ENCODE measurements at regions not wholly inside any gene's neighbourhood (a gene's known extent, or its start where the extent isn't known, plus 50 kb on each side); places are given as distances from the start of the nearest gene placed in this dataset.

GRCh38 chr11:32531528-32531927, 52.1 kb upstream of the EIF3M start:
- intact Hi-C loops (cut with DNase I) = no loop called here
- DNase-seq (ENCODE audit: low spot score) = no peak

DNA sequence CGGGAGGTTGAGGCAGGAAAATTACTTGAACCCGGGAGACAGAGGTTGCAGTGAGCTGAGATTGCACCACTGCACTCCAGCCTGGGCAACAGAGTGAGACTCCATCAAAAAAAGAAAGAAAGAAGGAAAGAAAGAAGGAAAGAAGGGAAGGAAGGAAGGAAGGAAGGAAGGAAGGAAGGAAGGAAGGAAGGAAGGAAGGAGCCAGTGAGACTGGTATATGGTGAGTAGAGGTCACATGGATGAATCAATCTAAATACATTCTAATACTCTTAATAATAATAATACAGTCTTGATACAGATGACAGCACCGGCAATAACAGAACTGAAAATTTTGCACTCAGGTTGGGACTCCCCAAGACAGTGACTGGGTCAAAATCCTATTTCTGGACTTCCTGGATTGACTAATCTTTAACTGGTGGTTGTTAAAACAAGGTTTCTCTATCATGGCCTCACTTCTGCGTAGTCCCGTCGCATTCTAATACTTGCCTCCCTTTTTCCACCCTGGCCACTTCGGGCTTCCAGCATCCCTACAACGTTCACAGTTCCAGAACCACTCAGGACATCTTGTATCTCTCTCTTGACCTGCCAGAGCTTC, 53.5 kb upstream of the EIF3M start:
- DNase-seq (ENCODE audit: low spot score) = no peak
- intact Hi-C loops (cut with DNase I) = no loop called here

GRCh38 chr11:32527261-32528175, 56.1 kb upstream of the EIF3M start:
- no peak for DNase-seq (ENCODE audit: low spot score)
- intact Hi-C loops (cut with DNase I) = no loop called here

DNA sequence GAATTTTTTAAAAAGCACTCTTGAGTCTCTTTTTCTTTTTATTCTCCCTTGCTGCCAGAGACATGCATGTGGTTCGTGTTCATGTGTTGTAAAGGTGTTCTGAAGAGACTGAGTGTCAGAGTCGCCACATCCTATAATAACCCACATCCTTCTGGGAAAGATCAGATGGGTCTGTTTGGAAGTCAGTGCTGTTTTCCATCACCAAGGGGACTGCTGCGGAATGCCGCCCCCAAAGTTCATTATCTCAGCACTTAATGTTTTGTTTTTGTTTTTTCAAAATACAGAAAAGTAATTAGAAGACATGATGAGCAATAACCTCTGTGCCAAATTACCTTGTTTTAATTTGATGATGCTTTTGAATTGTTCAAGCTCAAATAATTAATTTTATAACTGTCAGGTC, 56.9 kb upstream of the EIF3M start:
- intact Hi-C loops (cut with DNase I) = no loop called here
- no peak for DNase-seq (ENCODE audit: low spot score)

DNA sequence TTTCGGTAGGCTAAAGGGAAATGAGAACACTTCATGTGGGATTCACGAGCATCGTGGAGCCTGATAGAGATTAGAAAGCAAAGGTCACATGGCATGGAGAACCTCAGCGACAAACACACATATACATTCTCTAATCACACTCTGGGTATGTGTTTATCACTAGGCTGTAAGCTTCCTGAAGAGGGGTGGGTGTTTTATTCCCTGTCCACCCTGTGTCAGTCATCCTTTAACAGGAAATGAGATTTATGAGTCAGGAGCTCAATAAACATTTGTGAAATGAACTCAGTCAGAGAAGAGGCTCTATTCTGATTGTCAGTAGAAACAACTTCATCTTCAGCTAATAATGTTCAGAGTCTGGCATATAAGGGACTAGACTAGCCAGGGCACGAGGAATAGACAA, 71.7 kb upstream of the EIF3M start:
- DNase-seq (ENCODE audit: low spot score) = no peak
- intact Hi-C loops (cut with DNase I) = no loop called here

- intact Hi-C loops (cut with DNase I) = no loop called here
- no peak for DNase-seq (ENCODE audit: low spot score)
These were observed 73.6 kb upstream of the EIF3M start for GRCh38 chr11:32510039-32510438.

DNA sequence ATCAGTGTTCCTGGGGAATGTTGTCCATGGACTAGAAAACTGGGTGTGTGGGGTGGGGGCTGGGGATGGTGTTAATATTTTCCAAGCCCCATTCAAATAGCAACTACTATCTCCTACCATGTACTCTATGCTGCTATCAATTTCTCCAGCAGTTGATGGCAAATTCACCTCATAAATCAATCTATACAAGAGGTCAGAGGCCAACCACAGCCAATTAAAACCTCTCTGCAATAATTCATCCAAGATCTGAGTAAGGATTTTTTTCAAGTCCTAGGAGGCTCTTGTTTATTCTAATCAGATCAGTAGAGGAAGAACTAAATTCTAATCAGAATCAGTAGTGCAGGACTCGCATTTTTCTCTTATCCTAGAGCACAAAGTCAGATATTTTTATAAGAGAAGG, 73.4 kb upstream of the WT1 start:
- intact Hi-C loops (cut with DNase I) = no loop called here
- no peak for DNase-seq (ENCODE audit: low spot score)

DNA sequence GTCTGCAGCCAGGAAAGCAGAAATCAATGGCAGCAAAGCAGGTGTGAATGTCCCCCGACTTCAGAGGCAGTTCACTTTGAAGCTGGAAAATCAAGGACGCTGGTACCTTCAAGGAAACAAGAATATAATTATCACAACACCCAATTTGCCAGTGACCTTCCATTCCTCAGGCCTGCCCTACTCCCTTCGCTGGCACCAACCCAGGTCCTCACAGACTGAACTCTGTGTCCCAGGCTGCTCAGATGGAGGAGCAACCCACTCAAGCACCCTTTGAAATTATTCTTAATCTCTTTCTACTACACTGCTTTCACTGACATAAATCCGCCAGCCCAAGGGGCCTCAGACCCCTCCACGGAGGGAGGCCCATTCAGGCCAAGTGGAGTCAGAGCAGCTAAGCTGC, 64.7 kb upstream of the WT1 start:
- DNase-seq (ENCODE audit: low spot score) = no peak
- intact Hi-C loops (cut with DNase I) = no loop called here

GRCh38 chr11:32497951-32498350, 62.6 kb upstream of the WT1 start:
- DNase-seq (ENCODE audit: low spot score) = no peak
- intact Hi-C loops (cut with DNase I) = no loop called here

- DNase-seq (ENCODE audit: low spot score) = no peak
- intact Hi-C loops (cut with DNase I) = no loop called here
These were observed 59.3 kb upstream of the WT1 start for GRCh38 chr11:32494629-32495028.

DNA sequence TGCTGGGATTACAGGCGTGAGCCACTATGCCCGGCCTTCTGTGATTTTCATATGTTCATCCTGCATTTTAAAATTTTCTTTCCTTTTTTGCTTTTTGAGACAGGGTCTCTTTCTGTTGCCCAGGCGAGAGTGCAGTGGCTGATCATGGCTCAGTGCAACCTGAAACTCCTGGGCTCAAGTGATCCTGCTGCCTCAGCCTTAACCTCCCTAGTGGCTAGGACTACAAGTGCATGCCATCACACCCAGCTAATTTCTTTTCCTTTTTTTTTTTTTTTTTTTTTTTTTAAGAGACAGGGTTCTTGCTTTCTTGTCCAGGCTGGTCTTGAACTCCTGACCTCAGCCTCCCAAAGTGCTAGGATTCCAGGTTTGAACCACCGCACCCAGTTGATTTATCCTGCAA, 54.1 kb upstream of the WT1 start:
- intact Hi-C loops (cut with DNase I) = loop anchor here in 1 of 2 donors (10.0 kb wide), 1 partner anchor 55 kb away; no protein-coding TSS in a partner anchor
- no peak for DNase-seq (ENCODE audit: low spot score)

GRCh38 chr11:32487270-32487669, 51.9 kb upstream of the WT1 start:
- no peak for DNase-seq (ENCODE audit: low spot score)
- intact Hi-C loops (cut with DNase I) = loop anchor here in 1 of 2 donors (10.0 kb wide), 1 partner anchor 58 kb away; no protein-coding TSS in a partner anchor

GRCh38 chr11:32485733-32486132, 50.4 kb upstream of the WT1 start:
- DNase-seq (ENCODE audit: low spot score) = no peak
- intact Hi-C loops (cut with DNase I) = loop anchor here in 1 of 2 donors (10.0 kb wide), 1 partner anchor 59 kb away; no protein-coding TSS in a partner anchor
